Globus pallidus (tissue), 1 donor: ENCODE measurements at regions not wholly inside any gene's neighbourhood (a gene's known extent, or its start where the extent isn't known, plus 50 kb on each side); places are given as distances from the start of the nearest gene placed in this dataset.

Source experiments
- DNase-seq: peaks from one replicate; pipeline ENCODE4 v3.0.0-alpha.2; 2015; ENCODE audit warnings: low spot score

- DNase-seq: no peak
Measured at GRCh38 chr14:66115740-66116502, 370.2 kb upstream of the CCDC196 start.

- DNase-seq: no peak
Measured at GRCh38 chr14:66116732-66117131, 369.4 kb upstream of the CCDC196 start.

GRCh38 chr14:66117600-66117999 lies 368.6 kb upstream of the CCDC196 start:
- no peak for DNase-seq

GRCh38 chr14:66119606-66120231 lies 366.5 kb upstream of the CCDC196 start:
- DNase-seq: no peak

- no peak for DNase-seq
Measured at GRCh38 chr14:66120402-66120801, 365.8 kb upstream of the CCDC196 start.

GRCh38 chr14:66121859-66122258 lies 364.3 kb upstream of the CCDC196 start:
- no peak for DNase-seq

GRCh38 chr14:66129224-66129623 lies 356.9 kb upstream of the CCDC196 start:
- no peak for DNase-seq

- DNase-seq: no peak
Measured at GRCh38 chr14:66131111-66131510, 355.1 kb upstream of the CCDC196 start.

- no peak for DNase-seq
Measured at GRCh38 chr14:66133666-66134065, 352.5 kb upstream of the CCDC196 start.

GRCh38 chr14:66135831-66136230 lies 350.3 kb upstream of the CCDC196 start:
- DNase-seq: no peak

- DNase-seq: no peak
Measured at GRCh38 chr14:66137081-66137480, 349.1 kb upstream of the CCDC196 start.

- DNase-seq: no peak
Measured at GRCh38 chr14:66139432-66139831, 346.7 kb upstream of the CCDC196 start.

- DNase-seq: no peak
Measured at GRCh38 chr14:66140213-66140918, 345.8 kb upstream of the CCDC196 start.

- no peak for DNase-seq
Measured at GRCh38 chr14:66140963-66141362, 345.2 kb upstream of the CCDC196 start.

- no peak for DNase-seq
Measured at GRCh38 chr14:66141733-66142132, 344.4 kb upstream of the CCDC196 start.

- DNase-seq: no peak
Measured at GRCh38 chr14:66143387-66144112, 342.6 kb upstream of the CCDC196 start.

GRCh38 chr14:66152302-66152701 lies 333.9 kb upstream of the CCDC196 start:
- DNase-seq: no peak

- DNase-seq: no peak
Measured at GRCh38 chr14:66152747-66153146, 333.4 kb upstream of the CCDC196 start.

- no peak for DNase-seq
Measured at GRCh38 chr14:66163023-66163422, 323.1 kb upstream of the CCDC196 start.

- DNase-seq: no peak
Measured at GRCh38 chr14:66165337-66165736, 320.8 kb upstream of the CCDC196 start.

- DNase-seq: no peak
Measured at GRCh38 chr14:66174453-66174891, 311.7 kb upstream of the CCDC196 start.

- no peak for DNase-seq
Measured at GRCh38 chr14:66177935-66178334, 308.2 kb upstream of the CCDC196 start.
